GM13977 (cell line): ENCODE measurements at regions not wholly inside any gene's neighbourhood (a gene's known extent, or its start where the extent isn't known, plus 50 kb on each side); places are given as distances from the start of the nearest gene placed in this dataset.

Experiments used
- DNase-seq: peaks from one replicate; pipeline ENCODE4 v3.0.0; 2012; ENCODE audit warnings: low spot score
- CTCF ChIP-seq: IDR thresholded peaks from 2 replicates; pipeline ENCODE4 v1.5.1; 2012; ENCODE audit warnings: mild to moderate bottlenecking, control low read depth; ENCODE audit not compliant: insufficient read depth; ENCODE audit errors: extremely low read depth, missing control alignments
- in situ Hi-C: fragments of 300-500 bp; cut with MboI; formaldehyde crosslinking; loops from one replicate; pipeline ENCODE4 v1.12.0; 2022; ENCODE audit warnings: low sequenced_read_pairs, low pct_unique_long_range_greater_than_20kb, mixed read lengths, inconsistent platforms; ENCODE audit not compliant: unreplicated experiment

- DNase-seq = no peak
- in situ Hi-C loops = no loop called here
- no peak for TF ChIP-seq CTCF
Measured at GRCh38 chr13:24091080-24091479, 69.4 kb upstream of the SPATA13 start.

- in situ Hi-C loops = no loop called here
- no peak for DNase-seq
- no peak for TF ChIP-seq CTCF
Measured at GRCh38 chr13:24092108-24092507, 68.4 kb upstream of the SPATA13 start.

GRCh38 chr13:24093047-24093446 is 67.5 kb upstream of the SPATA13 start:
- DNase-seq = no peak
- TF ChIP-seq CTCF = no peak
- in situ Hi-C loops = no loop called here

GRCh38 chr13:24096659-24097058 is 63.9 kb upstream of the SPATA13 start:
- no peak for DNase-seq
- in situ Hi-C loops = no loop called here
- no peak for TF ChIP-seq CTCF

GRCh38 chr13:24097064-24097463 is 63.5 kb upstream of the SPATA13 start:
- DNase-seq = no peak
- in situ Hi-C loops = no loop called here

GRCh38 chr13:24097667-24098066 is 62.9 kb upstream of the SPATA13 start:
- no peak for TF ChIP-seq CTCF
- in situ Hi-C loops = no loop called here
- DNase-seq = no peak

More at GRCh38 chr13:24097064-24097463, 63.5 kb upstream of the SPATA13 start:
- no peak for TF ChIP-seq CTCF

- no peak for DNase-seq
- TF ChIP-seq CTCF = no peak
- in situ Hi-C loops = no loop called here
Measured at GRCh38 chr13:24099490-24099889, 61.0 kb upstream of the SPATA13 start.
